ENCODE measurements at regions not wholly inside any gene's neighbourhood (a gene's known extent, or its start where the extent isn't known, plus 50 kb on each side); places are given as distances from the start of the nearest gene placed in this dataset.

GRCh38 chr11:109791337-109791736 is 301.9 kb upstream of the ZC3H12C start:
- TF ChIP-seq, protein P1, sequence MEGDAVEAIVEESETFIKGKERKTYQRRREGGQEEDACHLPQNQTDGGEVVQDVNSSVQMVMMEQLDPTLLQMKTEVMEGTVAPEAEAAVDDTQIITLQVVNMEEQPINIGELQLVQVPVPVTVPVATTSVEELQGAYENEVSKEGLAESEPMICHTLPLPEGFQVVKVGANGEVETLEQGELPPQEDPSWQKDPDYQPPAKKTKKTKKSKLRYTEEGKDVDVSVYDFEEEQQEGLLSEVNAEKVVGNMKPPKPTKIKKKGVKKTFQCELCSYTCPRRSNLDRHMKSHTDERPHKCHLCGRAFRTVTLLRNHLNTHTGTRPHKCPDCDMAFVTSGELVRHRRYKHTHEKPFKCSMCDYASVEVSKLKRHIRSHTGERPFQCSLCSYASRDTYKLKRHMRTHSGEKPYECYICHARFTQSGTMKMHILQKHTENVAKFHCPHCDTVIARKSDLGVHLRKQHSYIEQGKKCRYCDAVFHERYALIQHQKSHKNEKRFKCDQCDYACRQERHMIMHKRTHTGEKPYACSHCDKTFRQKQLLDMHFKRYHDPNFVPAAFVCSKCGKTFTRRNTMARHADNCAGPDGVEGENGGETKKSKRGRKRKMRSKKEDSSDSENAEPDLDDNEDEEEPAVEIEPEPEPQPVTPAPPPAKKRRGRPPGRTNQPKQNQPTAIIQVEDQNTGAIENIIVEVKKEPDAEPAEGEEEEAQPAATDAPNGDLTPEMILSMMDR (IDR thresholded peaks at IDR 0.05; ENCODE audit: unreplicated experiment) = no peak
- Mint-ChIP-seq H3K27me3 (ENCODE audit: unreplicated experiment) (no peaks in the 10 kb centered on the region), H3K27ac (ENCODE audit: unreplicated experiment) (no peak overlapping the region), H3K9me3 (ENCODE audit: low read depth, unreplicated experiment) (no peaks in the 10 kb centered on the region), H3K4me1 (ENCODE audit: low read depth, unreplicated experiment) (peaks cover 9% of the 10 kb centered on the region), H3K36me3 (ENCODE audit: insufficient read depth, unreplicated experiment) (no peaks in the 10 kb centered on the region), H3K4me3 (ENCODE audit: low read depth, unreplicated experiment) (no peak overlapping the region)
- intact Hi-C loops (cut with micrococcal nuclease; ENCODE audit: unreplicated experiment) = no loop called here
- CTCF ChIA-PET = no interaction called here
- BruUV-seq (replicated peaks) = no TSS peak
- DNase-seq = no peak

DNA sequence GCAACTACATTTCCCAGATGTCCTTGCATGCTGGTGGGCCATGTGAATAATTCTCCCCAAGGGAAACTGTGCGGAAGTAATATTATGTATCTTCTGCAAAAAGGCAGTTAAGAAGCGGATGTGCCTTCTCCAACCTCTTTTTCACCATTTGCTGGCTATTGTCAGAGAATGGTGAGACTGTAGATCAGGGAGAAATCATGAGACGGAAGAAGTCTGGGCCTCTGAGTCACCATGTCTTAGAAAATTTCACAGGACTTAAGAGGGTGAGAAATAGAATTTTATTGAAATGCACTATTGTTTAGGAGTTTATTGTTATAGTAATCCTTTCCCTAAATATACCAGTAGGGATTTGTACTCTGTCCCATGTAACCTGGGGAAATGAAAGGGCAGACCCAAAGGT is 298.7 kb upstream of the ZC3H12C start:
- intact Hi-C loops (cut with micrococcal nuclease; ENCODE audit: unreplicated experiment) = no loop called here
- Mint-ChIP-seq H3K27ac (ENCODE audit: unreplicated experiment) (no peak overlapping the region), H3K27me3 (ENCODE audit: unreplicated experiment) (no peaks in the 10 kb centered on the region), H3K36me3 (ENCODE audit: insufficient read depth, unreplicated experiment) (no peaks in the 10 kb centered on the region), H3K4me3 (ENCODE audit: low read depth, unreplicated experiment) (no peak overlapping the region), H3K4me1 (ENCODE audit: low read depth, unreplicated experiment) (peaks cover 9% of the 10 kb centered on the region), H3K9me3 (ENCODE audit: low read depth, unreplicated experiment) (no peaks in the 10 kb centered on the region)
- BruUV-seq (replicated peaks) = no TSS peak
- TF ChIP-seq, protein P1 (IDR thresholded peaks at IDR 0.05; ENCODE audit: unreplicated experiment) = no peak
- CTCF ChIA-PET = no interaction called here
- no peak for DNase-seq

- Mint-ChIP-seq H3K4me3 (ENCODE audit: low read depth, unreplicated experiment) (no peak overlapping the region), H3K9me3 (ENCODE audit: low read depth, unreplicated experiment) (no peaks in the 10 kb centered on the region), H3K36me3 (ENCODE audit: insufficient read depth, unreplicated experiment) (no peaks in the 10 kb centered on the region), H3K4me1 (ENCODE audit: low read depth, unreplicated experiment) (peaks cover 9% of the 10 kb centered on the region), H3K27me3 (ENCODE audit: unreplicated experiment) (no peaks in the 10 kb centered on the region), H3K27ac (ENCODE audit: unreplicated experiment) (peak overlapping the region; percentile 6)
- intact Hi-C loops (cut with micrococcal nuclease; ENCODE audit: unreplicated experiment) = no loop called here
- no peak for DNase-seq
- TF ChIP-seq, protein P1 (IDR thresholded peaks at IDR 0.05; ENCODE audit: unreplicated experiment) = no peak
- no TSS peak for BruUV-seq (replicated peaks)
- CTCF ChIA-PET = no interaction called here
These were observed 298.0 kb upstream of the ZC3H12C start for GRCh38 chr11:109795234-109795633.

DNA sequence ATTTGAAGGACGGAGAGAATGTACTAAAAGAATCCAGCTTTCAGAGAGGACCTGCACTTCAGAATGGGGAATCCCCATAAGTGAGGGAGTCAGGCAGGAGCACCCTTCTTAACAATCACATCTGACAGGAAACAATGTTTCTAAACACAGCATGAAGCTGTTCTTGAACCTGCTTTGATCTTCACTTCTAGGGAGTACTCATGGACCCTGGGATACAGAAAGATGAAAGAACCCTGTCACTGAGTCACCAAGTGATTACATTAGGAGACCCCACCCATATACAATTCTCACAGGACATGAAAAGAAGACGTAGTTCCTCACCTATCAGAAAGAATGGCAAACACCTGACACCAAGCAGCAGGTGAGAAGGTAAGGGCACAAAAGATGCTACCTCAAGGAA is 296.9 kb upstream of the ZC3H12C start:
- H3K4me1 Mint-ChIP-seq (ENCODE audit: low read depth, unreplicated experiment) = peaks cover 9% of the 10 kb centered on the region
- H3K27me3 Mint-ChIP-seq (ENCODE audit: unreplicated experiment) = no peaks in the 10 kb centered on the region
- intact Hi-C loops (cut with micrococcal nuclease; ENCODE audit: unreplicated experiment) = no loop called here
- DNase-seq = no peak
- H3K9me3 Mint-ChIP-seq (ENCODE audit: low read depth, unreplicated experiment) = no peaks in the 10 kb centered on the region
- no TSS peak for BruUV-seq (replicated peaks)
- TF ChIP-seq, protein P1 (IDR thresholded peaks at IDR 0.05; ENCODE audit: unreplicated experiment) = no peak
- H3K36me3 Mint-ChIP-seq (ENCODE audit: insufficient read depth, unreplicated experiment) = no peaks in the 10 kb centered on the region
- CTCF ChIA-PET = no interaction called here
- H3K4me3 Mint-ChIP-seq (ENCODE audit: low read depth, unreplicated experiment) = no peak overlapping the region
- no peak overlapping the region for H3K27ac Mint-ChIP-seq (ENCODE audit: unreplicated experiment)

GRCh38 chr11:109798521-109798920 is 294.7 kb upstream of the ZC3H12C start:
- CTCF ChIA-PET = no interaction called here
- no peak for DNase-seq
- Mint-ChIP-seq H3K4me1 (ENCODE audit: low read depth, unreplicated experiment) (peaks cover 9% of the 10 kb centered on the region), H3K9me3 (ENCODE audit: low read depth, unreplicated experiment) (peaks cover 3% of the 10 kb centered on the region), H3K27me3 (ENCODE audit: unreplicated experiment) (no peaks in the 10 kb centered on the region), H3K27ac (ENCODE audit: unreplicated experiment) (no peak overlapping the region), H3K4me3 (ENCODE audit: low read depth, unreplicated experiment) (no peak overlapping the region), H3K36me3 (ENCODE audit: insufficient read depth, unreplicated experiment) (no peaks in the 10 kb centered on the region)
- BruUV-seq (replicated peaks) = no TSS peak
- intact Hi-C loops (cut with micrococcal nuclease; ENCODE audit: unreplicated experiment) = no loop called here
- TF ChIP-seq, protein P1 (IDR thresholded peaks at IDR 0.05; ENCODE audit: unreplicated experiment) = no peak

Data from Calu3 (cell line).